GM18511 (cell line): ENCODE measurements at regions not wholly inside any gene's neighbourhood (a gene's known extent, or its start where the extent isn't known, plus 50 kb on each side); places are given as distances from the start of the nearest gene placed in this dataset.

Source experiments
- ATAC-seq: cut with Tn5 transposase; IDR thresholded peaks from one replicate; pipeline ENCODE4 v1.9.1; 2021; ENCODE audit warnings: mild to moderate bottlenecking, moderate library complexity; ENCODE audit not compliant: unreplicated experiment

DNA sequence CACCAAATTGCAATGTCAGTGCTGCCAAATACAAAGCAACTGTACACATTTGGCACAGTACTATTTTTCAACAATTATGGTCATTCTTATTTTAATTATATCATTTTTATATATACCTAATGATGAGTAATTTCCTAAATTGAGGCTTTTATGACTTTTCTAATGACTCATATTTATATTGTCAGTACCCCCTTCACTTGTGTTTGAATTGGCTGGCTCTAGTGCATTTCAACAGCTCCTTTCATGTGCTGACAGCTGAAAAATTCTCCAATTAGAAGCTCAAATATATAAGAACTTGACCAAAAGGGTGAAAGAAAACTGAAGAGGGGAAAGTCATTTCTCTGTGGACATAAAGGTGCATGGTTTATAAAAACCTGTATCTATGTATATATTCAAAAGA is 263.3 kb downstream of the SLITRK1 start:
- no peak for ATAC-seq

- no peak for ATAC-seq
These were observed 268.8 kb downstream of the SLITRK1 start for GRCh38 chr13:83613524-83613923.

GRCh38 chr13:83601539-83601938 is 280.7 kb downstream of the SLITRK1 start:
- ATAC-seq: no peak

DNA sequence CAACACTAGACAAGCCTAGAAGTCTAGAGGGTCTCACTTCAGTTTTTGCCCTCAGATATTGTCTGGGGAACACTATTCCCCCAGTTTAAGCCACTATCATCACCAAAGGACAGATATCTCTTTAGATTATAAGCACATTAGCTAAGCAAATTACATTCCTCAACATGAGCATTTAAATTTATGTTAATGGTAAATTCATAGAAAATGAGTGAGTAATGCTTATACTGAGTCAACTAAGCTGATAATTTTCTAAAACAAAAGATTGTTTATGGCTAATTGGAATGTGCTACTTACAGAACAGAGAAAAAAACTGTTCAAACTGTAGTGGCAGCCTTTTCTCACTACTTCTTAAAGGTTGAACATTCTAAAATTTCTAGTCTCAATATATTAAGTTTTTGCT is 290.2 kb downstream of the SLITRK1 start:
- ATAC-seq: no peak

- no peak for ATAC-seq
These were observed 292.5 kb downstream of the SLITRK1 start for GRCh38 chr13:83589814-83590213.

DNA sequence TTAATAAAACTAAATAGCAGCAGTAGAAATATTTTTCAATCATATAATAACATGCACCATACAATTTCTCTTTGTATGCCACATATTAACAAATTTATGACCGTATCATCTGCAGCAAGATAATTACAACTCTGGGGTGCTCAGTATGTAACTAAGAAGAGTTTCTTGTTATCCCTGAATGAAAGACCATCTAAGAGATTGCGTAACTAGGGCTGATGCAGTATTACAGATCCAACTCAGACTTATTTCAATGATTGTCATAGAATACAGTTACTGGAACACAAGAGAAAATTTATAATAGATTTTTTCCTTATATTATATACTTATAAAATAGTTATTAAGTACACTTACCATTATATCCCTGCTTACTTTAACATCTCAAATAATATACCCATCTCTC is 305.1 kb downstream of the SLITRK1 start:
- ATAC-seq: no peak

GRCh38 chr13:83568019-83568418 is 314.3 kb downstream of the SLITRK1 start:
- ATAC-seq: no peak

DNA sequence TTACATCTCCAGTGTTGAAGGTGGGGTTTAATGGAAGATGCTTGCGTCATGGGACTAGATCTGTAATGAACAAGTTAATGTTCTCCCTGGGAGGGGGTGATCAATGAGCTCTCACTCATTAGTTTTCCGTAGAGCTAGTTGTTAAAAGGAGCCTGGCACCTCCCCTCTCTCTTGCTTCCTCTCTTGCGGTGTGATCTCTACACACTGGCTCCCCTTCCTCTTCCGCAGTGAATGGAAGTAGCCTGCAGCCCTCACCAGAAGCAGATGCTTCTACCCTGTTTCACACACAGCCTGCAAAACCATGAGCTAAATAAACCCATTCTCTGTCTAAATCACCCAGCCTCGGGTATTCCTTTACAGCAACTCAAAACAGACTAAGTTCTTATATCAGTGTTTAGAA is 318.8 kb downstream of the SLITRK1 start:
- no peak for ATAC-seq

- ATAC-seq: no peak
These were observed 324.4 kb downstream of the SLITRK1 start for GRCh38 chr13:83557845-83558244.

- ATAC-seq: no peak
These were observed 332.6 kb downstream of the SLITRK1 start for GRCh38 chr13:83549671-83550070.

DNA sequence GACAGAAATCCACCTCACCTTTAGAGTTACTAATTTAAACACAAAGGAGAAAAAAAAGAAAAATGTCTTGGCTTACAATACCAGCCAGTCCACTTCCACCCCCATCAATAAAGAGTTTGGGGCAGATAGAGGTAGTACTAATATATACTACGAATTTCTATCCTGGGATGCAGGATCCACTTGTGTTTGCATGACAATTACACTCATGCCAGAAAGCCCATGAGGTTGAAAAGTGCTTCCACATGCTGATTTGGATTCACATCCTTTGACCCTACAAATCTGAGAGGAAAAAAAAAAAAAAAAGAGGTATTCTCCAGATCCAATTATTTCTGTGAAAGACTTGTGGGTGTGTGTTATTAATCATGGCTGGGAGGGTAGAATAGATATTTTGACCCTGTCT is 335.2 kb downstream of the SLITRK1 start:
- ATAC-seq: no peak

DNA sequence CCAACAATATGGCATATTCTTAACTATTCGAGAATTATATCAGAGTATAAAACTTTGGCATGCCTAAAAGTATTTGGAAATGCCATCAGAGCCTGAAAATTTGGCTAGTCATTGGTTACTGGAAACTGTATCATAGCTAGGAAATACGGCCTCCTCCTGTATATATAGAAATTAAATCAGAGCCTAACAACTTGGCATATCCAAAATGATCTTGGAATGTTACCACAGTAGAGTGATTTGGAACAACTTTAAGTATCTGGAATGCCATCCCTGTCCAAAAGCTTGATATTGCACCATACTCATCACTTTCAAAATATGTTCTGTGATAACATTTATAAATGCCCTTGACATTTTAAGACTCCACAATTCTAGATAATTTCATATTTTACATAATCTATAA is 335.8 kb downstream of the SLITRK1 start:
- ATAC-seq: no peak

GRCh38 chr13:83538636-83539035 is 343.6 kb downstream of the SLITRK1 start:
- ATAC-seq: no peak

- no peak for ATAC-seq
These were observed 345.3 kb downstream of the SLITRK1 start for GRCh38 chr13:83536941-83537340.

DNA sequence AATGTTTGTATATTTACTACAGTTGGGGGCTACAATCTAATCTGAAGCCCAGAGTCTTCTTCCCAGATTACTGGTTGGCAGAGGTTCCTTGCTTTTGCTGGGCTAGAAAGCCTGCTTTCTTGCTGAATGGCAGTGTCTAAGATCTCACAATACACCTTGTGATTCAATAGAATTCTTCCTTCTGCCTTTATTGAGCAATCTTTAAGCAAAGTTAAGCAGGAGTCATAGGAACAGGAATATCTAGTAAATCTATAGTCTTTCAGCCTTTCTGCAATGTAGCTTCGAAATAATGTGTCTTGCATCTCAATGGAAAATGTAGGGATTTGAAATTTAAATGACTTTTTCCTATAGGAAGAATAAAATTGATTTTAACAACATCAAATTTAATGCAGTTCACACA is 346.1 kb downstream of the SLITRK1 start:
- ATAC-seq: no peak

- ATAC-seq: no peak
These were observed 349.5 kb downstream of the SLITRK1 start for GRCh38 chr13:83532809-83533208.

DNA sequence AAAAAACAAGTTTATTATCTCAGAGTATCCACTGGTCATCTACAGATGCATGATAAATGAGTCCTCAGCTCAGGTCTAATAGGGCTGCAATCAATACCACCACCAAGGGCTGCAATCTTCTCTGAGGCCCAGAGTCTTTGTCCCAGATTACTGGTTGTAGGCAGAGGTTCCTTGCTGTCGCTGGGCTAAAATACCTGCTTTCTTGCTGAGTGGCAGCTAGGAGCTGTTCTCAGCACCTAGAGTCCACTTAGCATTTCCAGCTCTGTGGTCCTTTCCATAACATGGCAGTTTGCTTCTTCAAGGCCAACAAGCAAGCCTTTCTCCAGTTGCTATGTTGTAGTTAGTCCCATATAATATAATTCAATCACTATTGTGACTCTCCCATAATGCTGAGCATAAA is 351.3 kb downstream of the SLITRK1 start:
- no peak for ATAC-seq

DNA sequence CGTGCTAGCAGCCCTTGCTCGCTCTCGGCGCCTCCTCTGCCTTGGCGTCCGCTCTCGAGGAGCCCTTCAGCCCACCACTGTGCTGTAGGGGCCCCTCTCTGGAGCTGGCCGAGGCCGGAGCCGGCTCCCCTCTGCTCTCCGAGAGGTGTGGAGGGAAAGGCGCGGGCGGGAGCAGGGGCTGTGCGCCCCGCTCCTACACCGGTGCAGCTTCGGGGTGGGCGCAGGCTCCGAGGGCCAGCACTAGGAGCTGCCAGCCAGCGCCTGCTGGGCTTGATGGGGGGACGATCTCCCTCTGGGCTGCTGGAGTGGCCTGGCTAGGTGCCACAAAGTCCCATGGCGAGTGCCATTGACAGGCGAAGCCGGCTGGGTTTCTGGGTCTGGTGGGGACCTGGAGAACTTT is 365.5 kb downstream of the SLITRK1 start:
- ATAC-seq: no peak

- no peak for ATAC-seq
These were observed 366.8 kb downstream of the SLITRK1 start for GRCh38 chr13:83515268-83516015.

- no peak for ATAC-seq
These were observed 373.4 kb downstream of the SLITRK1 start for GRCh38 chr13:83508771-83509301.

- no peak for ATAC-seq
These were observed 378.9 kb downstream of the SLITRK1 start for GRCh38 chr13:83503424-83503823.

DNA sequence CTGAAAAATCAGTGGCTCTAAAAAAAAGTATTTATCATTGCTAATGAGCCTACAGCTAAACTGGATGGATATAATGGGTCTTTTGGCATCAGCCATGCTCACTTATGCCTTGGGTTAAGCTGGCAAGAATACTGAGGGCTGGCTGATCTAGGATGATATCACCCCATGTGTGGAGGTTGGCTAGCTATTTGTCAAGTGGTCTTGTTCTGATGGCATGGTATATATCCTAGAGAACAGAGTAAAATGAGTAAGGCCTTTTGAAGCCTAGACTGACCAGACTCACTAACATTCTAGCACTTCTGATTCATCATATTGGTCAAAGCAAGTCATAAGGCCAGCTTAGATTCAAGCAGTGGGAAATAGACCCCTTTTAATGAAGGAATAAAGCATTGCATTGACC is 383.0 kb downstream of the SLITRK1 start:
- no peak for ATAC-seq
